ENCODE measurements at regions not wholly inside any gene's neighbourhood (a gene's known extent, or its start where the extent isn't known, plus 50 kb on each side); places are given as distances from the start of the nearest gene placed in this dataset.

DNA sequence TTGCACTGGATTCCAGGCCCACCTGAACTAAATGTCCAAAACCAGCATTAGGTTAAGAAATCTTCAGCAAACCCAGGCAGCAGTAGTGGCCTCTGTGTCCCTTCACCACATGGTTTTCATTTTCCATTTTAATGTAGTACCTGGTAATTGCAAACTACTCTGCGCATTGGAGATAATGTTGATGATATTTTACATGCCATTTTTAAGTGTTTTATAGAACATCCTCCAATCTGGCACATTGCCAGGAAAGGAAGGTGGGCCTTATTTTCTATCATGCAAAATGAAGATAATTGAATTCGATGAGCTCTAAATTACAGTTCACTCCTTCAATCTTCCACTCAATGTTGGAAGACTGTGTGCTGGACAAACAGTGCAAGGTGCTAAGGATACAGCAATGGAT is 89.5 kb downstream of the ZC3H11B start:
- DNase-seq (ENCODE audit: low spot score): no peak

DNA sequence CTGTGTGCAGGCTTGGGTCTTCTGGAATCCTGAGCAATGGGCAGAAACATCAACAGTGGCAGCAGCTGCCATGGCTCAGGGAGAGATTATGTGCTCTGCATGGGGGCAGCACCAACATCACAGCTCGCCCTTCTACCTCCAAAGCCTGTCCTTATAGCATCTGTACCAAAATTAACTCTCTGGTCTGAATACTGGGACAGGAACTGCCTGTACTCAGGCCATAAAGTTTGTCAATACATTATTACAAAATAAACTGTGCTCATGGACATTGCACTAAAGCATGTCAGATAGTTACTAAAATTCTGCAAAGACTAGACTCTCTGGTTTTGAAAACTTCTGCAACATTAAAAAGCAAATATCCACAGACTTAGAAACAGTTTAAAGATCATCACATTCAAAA is 91.6 kb downstream of the ZC3H11B start:
- no peak for DNase-seq (ENCODE audit: low spot score)

DNA sequence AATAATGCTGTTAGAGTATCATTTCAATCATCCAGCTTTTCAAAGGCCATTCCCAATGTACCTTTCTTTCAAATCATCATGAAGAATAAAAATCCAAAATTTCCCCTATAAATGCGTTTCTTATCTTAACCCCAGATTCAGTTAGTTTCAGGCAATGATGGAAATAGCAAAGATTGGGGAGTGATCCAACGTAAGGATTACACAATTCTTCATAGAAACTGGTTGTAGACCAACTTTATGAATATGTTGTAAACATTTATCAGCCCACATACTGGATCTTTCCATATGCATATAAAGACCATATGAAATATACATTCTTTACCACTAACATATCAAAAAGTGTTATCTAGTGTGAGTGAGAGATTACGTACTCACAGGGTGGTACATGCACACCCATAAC is 92.7 kb downstream of the ZC3H11B start:
- DNase-seq (ENCODE audit: low spot score): no peak

- no peak for DNase-seq (ENCODE audit: low spot score)
Observed at GRCh38 chr1:219518907-219519248, 94.0 kb downstream of the ZC3H11B start.

- DNase-seq (ENCODE audit: low spot score): peak; percentile 67
Observed at GRCh38 chr1:219518168-219518906, 94.6 kb downstream of the ZC3H11B start.

DNA sequence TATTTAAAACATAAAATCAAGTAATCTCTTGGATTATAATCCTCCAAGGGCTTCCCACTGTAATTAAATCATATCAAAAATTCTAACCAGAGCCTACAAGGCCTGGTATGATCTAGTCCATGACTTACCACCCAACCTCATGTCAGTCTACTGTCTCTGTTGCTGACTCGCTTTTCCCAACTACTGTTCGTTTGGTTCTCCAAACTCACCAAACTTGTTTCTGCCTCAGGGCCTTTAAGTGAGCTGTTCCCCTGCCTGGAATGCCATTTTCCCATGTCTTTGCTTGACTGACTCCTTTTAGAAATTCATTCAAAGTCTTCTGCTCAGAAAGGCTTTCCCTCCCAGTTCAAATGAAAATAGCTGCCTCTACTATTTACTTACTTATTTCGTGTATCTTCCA is 95.9 kb downstream of the ZC3H11B start:
- no peak for DNase-seq (ENCODE audit: low spot score)

- no peak for DNase-seq (ENCODE audit: low spot score)
Observed at GRCh38 chr1:219514728-219515127, 98.2 kb downstream of the ZC3H11B start.

- peak; percentile 52 for DNase-seq (ENCODE audit: low spot score)
Observed at GRCh38 chr1:219507437-219507836, 105.5 kb downstream of the ZC3H11B start.

GRCh38 chr1:219506936-219507335 is 106.0 kb downstream of the ZC3H11B start:
- no peak for DNase-seq (ENCODE audit: low spot score)

DNA sequence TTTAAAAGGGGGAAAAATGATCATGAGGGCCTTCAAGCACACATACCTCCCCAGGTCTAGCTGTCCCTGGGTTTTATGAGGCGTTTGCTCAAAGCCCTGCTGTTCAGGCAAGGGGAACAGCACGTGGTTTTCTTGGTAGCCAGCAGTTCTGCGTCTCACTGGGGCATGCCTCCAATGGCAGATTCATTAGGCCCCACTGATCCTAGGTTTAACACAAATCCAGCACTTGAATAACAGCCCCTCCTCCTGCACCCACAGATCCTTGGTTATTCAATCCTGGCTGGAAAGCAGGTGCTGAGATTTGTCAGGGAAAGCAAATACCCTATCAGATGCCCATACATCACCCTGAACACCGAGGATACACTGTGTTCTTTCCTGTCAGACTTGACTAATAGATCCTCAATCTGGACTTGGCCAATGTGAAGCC is 106.4 kb downstream of the ZC3H11B start:
- no peak for DNase-seq (ENCODE audit: low spot score)

DNA sequence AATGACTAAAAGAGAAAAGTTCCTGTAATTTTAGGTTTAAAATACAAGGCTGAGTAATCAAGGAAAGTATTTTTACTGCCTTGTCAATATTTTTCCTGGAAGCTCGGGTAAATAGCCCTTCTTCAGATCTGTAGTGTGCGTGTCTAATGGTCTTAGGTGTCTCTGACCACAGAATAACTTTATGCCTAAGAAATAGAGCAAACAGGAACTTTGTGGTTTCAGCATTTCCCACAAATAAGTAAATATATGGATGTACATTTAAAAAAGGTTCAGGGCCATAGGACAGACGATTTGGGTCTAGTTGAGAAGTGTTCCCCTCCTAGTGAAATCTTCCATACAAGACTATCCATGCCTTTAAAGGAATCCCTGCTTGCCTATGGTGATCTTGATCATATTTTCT is 107.0 kb downstream of the ZC3H11B start:
- no peak for DNase-seq (ENCODE audit: low spot score)

- DNase-seq (ENCODE audit: low spot score): no peak
Observed at GRCh38 chr1:219503604-219504003, 109.3 kb downstream of the ZC3H11B start.

DNA sequence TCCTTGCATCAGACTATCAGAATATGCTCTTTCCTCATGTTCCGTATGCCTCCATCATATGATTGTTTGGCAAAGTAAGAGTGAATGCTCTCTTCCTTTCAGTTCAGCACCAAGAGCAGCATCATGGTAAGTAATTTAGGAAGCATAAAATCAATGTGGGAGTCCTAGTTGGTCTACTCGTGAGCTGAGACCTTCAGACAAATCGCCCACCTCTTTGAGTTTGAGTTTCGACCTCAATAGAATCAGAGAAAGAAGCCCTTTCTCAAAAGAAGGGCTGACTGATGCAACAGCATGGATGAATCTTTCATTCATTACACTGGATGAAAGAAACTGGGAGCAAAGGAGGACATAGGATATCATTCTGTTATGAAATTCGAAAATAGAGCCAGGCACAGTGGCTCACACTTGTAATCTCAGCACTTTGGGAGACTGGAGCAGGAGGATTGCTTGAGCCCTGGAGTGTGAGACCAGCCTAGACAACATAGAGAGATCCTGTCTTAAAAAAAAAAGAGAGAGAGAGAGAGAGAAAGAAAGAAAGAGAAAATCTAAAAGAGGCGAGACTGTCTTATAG is 112.5 kb downstream of the ZC3H11B start:
- DNase-seq (ENCODE audit: low spot score): no peak

GRCh38 chr1:219498666-219499065 is 114.2 kb downstream of the ZC3H11B start:
- no peak for DNase-seq (ENCODE audit: low spot score)

DNA sequence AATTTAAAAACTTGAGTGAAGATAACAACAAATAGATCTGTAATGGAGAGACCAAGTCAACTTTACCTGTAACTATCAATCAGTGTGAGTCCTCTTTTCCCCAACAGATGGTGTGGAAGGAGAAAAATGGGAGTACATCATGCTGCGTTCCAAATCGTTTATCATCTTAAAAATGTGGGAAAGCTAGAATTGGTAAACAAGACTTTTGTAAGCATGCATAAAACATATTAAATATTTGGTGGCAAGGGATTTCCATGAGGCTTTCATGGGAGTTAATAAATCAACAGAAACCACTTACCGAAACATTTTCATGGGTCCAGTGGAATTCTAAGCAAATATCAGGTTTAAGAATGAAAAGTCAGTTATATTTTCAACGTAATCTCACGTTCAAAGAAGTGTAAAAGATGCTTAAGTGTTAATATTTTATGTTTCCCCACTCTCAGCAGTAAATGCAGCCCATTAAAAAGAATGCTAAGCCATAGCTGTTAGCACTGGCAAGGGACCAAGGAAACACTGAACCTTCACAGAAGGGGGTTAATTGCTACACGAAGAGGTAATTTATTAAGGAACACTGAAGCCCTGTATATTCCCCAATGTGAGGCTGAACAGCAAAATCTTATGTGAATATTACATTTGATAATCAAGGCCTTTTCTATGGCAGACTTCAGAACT is 117.0 kb downstream of the ZC3H11B start:
- DNase-seq (ENCODE audit: low spot score): no peak

DNA sequence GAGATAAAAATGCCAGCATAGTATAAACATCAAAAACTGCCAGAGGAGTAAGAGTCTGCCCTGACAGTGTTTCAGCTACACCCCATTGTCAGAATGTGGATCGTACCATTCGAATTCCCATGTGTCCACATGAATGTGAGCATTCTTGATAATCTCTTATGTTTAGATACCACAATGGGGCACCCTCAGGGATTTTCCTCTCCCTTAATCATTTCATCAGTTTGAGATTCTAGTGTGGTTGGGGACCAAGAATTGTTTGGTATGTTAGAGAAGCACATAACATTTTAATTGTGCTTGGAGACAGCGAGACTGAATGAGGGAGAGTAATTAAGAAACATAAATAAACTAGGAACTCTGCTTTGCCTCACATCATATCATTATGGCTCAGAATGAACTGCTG is 120.2 kb downstream of the ZC3H11B start:
- DNase-seq (ENCODE audit: low spot score): no peak

GRCh38 chr1:219490566-219490965 is 122.3 kb downstream of the ZC3H11B start:
- DNase-seq (ENCODE audit: low spot score): no peak

DNA sequence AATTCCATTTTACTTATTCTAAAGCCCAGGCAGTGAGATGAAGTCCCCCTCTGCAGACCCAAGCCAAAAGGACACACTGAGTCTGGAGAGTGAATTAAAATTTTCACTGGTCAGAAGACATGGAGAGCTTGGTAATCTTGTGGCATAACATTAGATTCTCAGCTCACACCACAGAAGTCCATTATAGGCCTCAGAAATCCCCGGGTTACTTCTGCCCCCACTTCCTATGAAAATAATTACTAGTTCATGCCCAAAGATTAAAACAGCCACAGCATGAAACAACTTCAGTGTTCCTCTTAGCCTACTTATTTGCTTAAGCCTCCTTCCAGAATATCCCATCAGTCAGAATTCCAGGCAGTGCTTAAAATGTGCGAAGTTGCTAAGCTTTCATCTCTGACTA is 123.3 kb downstream of the ZC3H11B start:
- DNase-seq (ENCODE audit: low spot score): no peak

- DNase-seq (ENCODE audit: low spot score): no peak
Observed at GRCh38 chr1:219488275-219488674, 124.6 kb downstream of the ZC3H11B start.

- no peak for DNase-seq (ENCODE audit: low spot score)
Observed at GRCh38 chr1:219483530-219483929, 129.4 kb downstream of the ZC3H11B start.

- DNase-seq (ENCODE audit: low spot score): no peak
Observed at GRCh38 chr1:219480011-219480410, 132.9 kb downstream of the ZC3H11B start.

GRCh38 chr1:219478811-219479210 is 134.1 kb downstream of the ZC3H11B start:
- DNase-seq (ENCODE audit: low spot score): no peak

- DNase-seq (ENCODE audit: low spot score): no peak
Observed at GRCh38 chr1:219477861-219478260, 135.0 kb downstream of the ZC3H11B start.
